ENCODE measurements at regions not wholly inside any gene's neighbourhood (a gene's known extent, or its start where the extent isn't known, plus 50 kb on each side); places are given as distances from the start of the nearest gene placed in this dataset.

GRCh38 chr4:66585767-66586166 is 915.5 kb upstream of the EPHA5 start:
- Histone ChIP-seq H3K4me1 (no peaks in the 10 kb centered on the region), H3K4me3 (no peak overlapping the region), H3K27ac (no peak overlapping the region), H3K36me3 (no peaks in the 10 kb centered on the region), H3K9me3 (no peaks in the 10 kb centered on the region), H3K27me3 (no peaks in the 10 kb centered on the region)
- no peak for DNase-seq
- TF ChIP-seq POLR2A (IDR thresholded peaks at IDR 0.05): no peak
- TF ChIP-seq CTCF (IDR thresholded peaks at IDR 0.05): no peak

DNA sequence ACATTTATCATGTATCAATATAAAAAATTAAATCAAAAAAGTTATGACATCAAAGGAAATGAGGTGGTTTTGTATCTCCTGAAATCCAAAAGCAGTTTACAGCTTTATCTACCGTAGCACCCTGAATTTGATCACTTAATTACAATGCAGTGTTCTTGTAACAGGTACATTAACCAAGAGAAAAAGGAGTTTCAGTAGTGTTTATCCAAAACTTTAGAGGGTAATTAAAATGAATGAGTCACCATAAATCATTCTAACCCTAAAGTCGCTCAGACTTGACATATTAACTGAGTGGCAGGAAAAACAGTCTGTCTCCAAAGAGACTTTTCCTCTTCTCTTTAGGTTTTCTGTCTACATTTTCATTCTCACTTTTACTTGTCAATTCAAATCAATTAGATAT is 907.6 kb upstream of the EPHA5 start:
- H3K4me1 ChIP-seq: no peaks in the 10 kb centered on the region
- no peaks in the 10 kb centered on the region for H3K9me3 ChIP-seq
- no peaks in the 10 kb centered on the region for H3K36me3 ChIP-seq
- no peaks in the 10 kb centered on the region for H3K27me3 ChIP-seq
- no peak overlapping the region for H3K27ac ChIP-seq
- no peak for DNase-seq
- H3K4me3 ChIP-seq: no peak overlapping the region
- TF ChIP-seq POLR2A (IDR thresholded peaks at IDR 0.05): no peak

- Histone ChIP-seq H3K4me3 (no peak overlapping the region), H3K9me3 (no peaks in the 10 kb centered on the region), H3K27me3 (no peaks in the 10 kb centered on the region), H3K36me3 (no peaks in the 10 kb centered on the region), H3K27ac (no peak overlapping the region), H3K4me1 (no peaks in the 10 kb centered on the region)
- TF ChIP-seq POLR2A (IDR thresholded peaks at IDR 0.05) (no peak), CTCF (IDR thresholded peaks at IDR 0.05) (no peak)
- peak in 2 of 3 donors; percentile 57 to 61 for DNase-seq
Measured at GRCh38 chr4:66575008-66575696, 904.9 kb upstream of the EPHA5 start.

GRCh38 chr4:66574145-66574978 is 904.1 kb upstream of the EPHA5 start:
- Histone ChIP-seq H3K36me3 (no peaks in the 10 kb centered on the region), H3K27me3 (no peaks in the 10 kb centered on the region), H3K4me3 (no peak overlapping the region), H3K27ac (no peak overlapping the region), H3K9me3 (no peaks in the 10 kb centered on the region), H3K4me1 (no peaks in the 10 kb centered on the region)
- no peak for DNase-seq
- no peak for TF ChIP-seq CTCF (IDR thresholded peaks at IDR 0.05)
- no peak for TF ChIP-seq POLR2A (IDR thresholded peaks at IDR 0.05)

GRCh38 chr4:66572949-66573348 is 902.7 kb upstream of the EPHA5 start:
- H3K4me1 ChIP-seq: no peaks in the 10 kb centered on the region
- no peaks in the 10 kb centered on the region for H3K36me3 ChIP-seq
- TF ChIP-seq POLR2A (IDR thresholded peaks at IDR 0.05): no peak
- no peak for TF ChIP-seq CTCF (IDR thresholded peaks at IDR 0.05)
- H3K4me3 ChIP-seq: no peak overlapping the region
- no peak overlapping the region for H3K27ac ChIP-seq
- H3K27me3 ChIP-seq: no peaks in the 10 kb centered on the region
- DNase-seq: no peak
- no peaks in the 10 kb centered on the region for H3K9me3 ChIP-seq

DNA sequence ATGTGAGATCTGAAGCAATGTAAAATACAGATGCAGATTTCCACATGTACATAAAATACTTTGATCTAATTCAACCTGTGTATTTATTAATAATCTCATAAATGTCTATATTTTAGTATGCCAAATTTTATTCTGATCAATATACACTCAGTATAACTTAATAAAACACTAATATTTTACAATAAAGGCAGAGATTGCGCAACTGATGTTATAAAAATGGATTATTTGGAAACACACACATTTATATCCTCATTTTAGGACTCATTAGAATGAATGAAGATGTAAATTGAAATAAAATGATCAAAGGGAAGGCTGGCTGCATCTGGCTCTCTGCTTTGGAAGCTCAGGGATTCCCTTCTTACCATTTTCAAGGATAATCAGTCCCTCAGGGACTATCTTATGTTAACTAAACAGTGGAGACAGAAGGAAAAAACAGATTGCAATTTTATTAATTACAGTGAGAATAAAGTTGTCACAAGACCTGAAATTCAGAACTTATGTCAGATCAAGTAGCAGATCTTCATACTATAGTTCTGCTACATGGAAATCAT is 900.9 kb upstream of the EPHA5 start:
- Histone ChIP-seq H3K27ac (no peak overlapping the region), H3K36me3 (no peaks in the 10 kb centered on the region)
- no peak for DNase-seq

More for the DNA sequence above, 900.9 kb upstream of the EPHA5 start:
- H3K9me3 ChIP-seq: no peaks in the 10 kb centered on the region
- no peak overlapping the region for H3K4me3 ChIP-seq
- TF ChIP-seq CTCF (IDR thresholded peaks at IDR 0.05) (no peak), POLR2A (IDR thresholded peaks at IDR 0.05) (no peak)
- H3K4me1 ChIP-seq: no peaks in the 10 kb centered on the region
- no peaks in the 10 kb centered on the region for H3K27me3 ChIP-seq
